PC-9 (cell line): ENCODE measurements at regions not wholly inside any gene's neighbourhood (a gene's known extent, or its start where the extent isn't known, plus 50 kb on each side); places are given as distances from the start of the nearest gene placed in this dataset.

Source experiments
- CTCF ChIP-seq: fragments of 200-600 bp; sonication (generic); conservative IDR thresholded peaks from 2 replicates; pipeline ENCODE4 v1.6.1; 2017; ENCODE audit warnings: mixed run types, antibody characterized with exemption, mild to moderate bottlenecking, moderate library complexity
- EZH2 ChIP-seq: fragments of 200-600 bp; sonication (generic); IDR thresholded peaks from 2 replicates; pipeline ENCODE4 v1.8.0; 2017; ENCODE audit warnings: antibody characterized with exemption, low read depth

GRCh38 chr16:7914748-7915147 is 582.1 kb downstream of the RBFOX1 start:
- TF ChIP-seq CTCF (no peak), EZH2 (no peak)
